GM19467 (cell line): ENCODE measurements at regions not wholly inside any gene's neighbourhood (a gene's known extent, or its start where the extent isn't known, plus 50 kb on each side); places are given as distances from the start of the nearest gene placed in this dataset.
"Not testable (repeated sequence)": the region's sequence is repeated elsewhere in the genome, so short reads cannot be mapped to it uniquely, and the experiment has no call there.

Source experiments
- ATAC-seq: cut with Tn5 transposase; IDR thresholded peaks from one replicate; pipeline ENCODE4 v1.9.1; 2021; ENCODE audit warnings: mild to moderate bottlenecking, moderate library complexity; ENCODE audit not compliant: unreplicated experiment

DNA sequence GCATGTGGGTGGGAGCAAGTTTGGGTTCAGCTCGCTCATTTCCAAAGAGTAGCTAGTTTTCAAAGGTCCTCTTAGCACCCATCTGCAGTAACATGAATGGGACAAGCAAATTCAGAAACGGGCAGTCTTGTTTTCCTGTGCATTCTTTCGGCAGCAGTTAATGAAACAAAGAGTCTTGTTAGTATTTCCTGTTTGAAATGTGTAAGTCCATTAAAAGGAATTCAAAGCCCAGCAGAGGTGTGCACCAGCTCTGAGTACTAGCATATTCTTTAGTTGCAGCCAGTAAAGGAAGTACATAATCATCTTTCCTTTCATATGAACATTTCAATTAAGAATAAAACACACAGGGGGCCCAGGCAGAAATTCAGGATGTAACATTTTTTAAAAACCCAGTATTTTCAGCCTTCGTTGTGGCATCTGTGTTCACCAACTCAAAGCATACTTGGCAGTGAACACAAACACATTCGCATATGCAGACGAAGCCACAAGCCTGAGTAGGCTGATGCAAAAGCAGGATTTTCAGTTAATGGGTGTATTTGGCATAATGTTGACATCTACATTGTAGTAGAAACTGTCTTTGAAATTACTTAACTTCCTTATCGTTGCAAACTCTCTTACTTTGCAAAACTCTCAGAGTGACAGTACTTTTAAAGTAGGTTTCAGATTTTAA, 570.0 kb upstream of the FLRT2 start:
- ATAC-seq: no peak

DNA sequence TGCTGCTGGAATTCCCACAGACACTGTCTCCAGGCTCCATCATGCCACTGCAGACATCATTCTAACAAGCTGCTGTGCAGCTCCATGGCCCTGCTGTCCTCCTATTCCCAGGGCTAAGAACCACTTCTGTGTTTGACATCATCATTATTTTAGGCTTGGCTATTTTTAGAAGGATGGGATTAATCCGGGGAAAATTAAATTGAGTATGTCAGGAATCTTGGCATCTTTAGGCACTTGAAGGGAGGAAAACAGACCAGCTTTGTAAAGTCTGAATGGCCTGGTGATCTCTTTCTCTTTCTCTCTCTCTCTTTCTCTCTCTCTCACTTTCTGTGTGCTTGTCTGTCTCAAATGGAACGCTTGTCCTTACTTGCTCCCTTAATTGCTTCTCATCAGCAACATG, 568.3 kb upstream of the FLRT2 start:
- no peak for ATAC-seq

DNA sequence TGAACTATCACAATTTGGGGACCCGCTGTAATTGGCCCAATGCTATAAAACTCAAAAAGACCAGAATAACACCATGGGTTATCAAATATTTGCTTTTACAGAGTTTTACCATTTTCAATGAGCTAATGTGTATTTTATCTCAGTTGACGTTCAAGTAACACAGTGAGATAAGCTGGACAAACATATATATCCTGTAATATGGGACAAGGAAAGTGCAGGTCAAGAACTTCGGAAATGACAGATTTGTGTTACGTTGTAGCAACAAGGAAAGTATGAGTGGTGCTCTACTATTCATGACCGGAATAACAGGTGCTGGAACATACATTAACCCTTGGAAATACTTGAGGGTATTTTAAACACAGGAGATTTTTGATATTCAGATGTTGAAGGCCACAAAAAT, 566.4 kb upstream of the FLRT2 start:
- ATAC-seq: no peak

DNA sequence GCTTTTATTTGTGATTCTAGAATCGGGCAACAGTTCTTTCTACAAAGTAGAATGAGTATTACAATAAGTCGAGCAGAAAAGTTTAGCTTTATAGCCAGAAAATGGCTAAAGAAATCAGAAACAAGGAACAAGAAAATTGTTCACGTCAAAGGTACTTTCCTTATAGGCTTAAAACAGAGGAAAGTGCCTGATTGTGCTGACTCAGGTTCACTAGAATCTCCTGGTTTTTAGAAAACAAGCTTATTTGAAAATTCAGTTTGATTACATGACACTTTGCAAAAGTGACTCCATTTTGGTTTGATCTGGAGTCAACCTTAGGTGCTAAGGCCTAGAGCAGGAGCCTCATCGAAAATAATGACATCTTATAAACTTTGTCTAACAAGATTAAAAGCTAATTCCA, 564.7 kb upstream of the FLRT2 start:
- ATAC-seq: no peak

DNA sequence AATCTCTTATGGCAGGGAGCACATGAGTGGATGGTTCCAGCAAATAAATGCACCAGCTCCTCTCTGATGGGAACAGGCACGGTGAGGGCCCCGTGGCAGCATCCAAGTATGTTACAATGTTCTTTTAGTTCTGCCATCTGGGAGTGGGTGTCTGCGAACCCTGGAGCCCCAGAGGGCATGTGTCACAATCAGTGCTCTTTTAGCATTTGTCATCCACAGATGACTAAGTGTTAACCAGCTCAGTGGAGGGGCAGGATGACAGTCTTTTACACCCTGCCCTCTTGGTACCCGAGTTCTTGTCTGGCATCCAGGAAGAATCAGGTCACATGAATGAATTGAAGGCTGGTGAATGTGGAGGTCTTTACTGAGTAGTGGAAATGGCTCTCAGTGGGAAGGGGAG, 560.4 kb upstream of the FLRT2 start:
- no peak for ATAC-seq

DNA sequence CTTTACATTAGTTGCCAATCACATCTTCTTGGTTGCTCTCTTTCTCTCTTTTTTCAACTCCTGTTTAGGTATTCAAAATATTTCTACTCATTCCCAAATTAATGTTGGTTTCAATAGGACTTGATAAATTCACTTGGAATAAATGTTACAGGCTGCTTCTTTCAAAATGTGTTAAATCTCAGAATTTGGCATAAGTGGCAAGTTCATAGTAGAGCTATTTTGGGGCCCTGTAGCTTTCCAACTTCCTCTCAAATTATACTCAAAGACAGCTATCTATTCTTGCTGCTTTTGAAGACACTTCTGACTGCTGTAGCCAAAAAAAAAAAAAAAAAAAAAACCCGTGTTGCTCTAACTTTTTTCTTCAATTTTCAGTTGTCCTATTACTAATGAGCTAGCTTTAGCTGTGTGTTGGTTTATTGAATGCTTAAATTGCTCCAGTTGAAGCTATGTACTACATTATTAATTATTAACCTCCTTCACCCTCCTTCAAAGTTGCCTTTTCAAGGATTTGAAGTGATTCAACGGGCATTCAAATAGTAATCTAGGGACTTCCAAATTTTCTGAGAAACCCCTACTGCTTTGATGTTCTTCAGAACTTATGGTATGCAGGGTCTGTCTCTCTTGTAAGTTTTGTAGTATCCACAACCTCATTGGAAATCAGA, 554.6 kb upstream of the FLRT2 start:
- ATAC-seq: no peak

DNA sequence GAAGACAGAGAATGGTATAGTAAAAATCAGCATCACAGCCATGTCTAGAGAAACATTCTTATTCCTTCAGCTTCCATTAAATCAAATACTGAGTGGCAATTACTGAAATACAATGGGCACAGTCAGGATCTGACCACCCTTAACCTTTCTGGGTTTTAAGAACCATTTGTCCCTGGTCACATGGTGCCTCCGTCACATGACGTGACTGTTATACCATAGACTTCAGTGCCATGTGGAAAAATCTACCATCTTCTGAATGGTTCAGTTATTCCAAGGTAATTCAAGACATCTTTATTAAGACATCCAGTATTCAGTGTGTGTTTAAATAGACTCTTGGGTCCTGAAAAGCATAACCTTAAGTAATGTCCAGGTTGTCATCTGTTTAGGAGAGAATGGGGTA, 553.1 kb upstream of the FLRT2 start:
- no peak for ATAC-seq

DNA sequence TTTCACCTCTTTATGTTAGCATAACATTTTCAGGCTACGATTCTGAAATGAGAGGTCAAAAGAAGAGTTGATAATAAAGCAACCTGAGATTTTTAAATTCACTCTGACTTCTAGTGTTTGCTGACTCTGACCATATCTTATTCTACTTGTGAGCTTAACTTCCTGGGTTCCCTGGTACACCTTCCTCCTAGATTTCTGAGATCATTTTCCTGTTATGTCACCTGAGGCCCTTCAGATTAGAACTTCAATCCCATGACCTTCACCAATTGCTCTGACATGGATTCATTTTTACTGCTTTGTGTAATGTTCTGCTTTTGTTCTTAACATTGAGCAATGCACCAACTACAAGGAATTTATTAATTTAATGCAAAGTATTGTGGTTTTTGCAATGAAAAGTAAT, 542.9 kb upstream of the FLRT2 start:
- no peak for ATAC-seq

DNA sequence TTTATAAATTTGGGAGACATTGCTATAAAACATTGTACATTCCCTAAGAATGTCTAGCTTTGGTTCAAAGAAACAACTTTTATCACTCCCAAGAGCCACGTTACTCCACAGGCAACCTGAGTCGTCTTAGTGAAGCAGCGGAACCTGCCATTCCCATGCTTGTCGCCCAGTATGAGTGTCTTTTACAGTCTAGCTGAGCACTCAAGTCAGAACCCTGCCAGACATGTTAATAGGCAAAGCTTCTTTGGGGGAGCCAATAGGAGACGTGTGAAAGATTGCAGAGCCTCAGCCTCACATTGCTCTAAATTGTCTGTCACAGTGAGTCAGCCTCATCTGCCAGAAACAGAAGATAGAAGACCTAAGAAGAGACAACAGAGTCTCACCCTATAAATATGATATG, 541.6 kb upstream of the FLRT2 start:
- ATAC-seq: no peak

DNA sequence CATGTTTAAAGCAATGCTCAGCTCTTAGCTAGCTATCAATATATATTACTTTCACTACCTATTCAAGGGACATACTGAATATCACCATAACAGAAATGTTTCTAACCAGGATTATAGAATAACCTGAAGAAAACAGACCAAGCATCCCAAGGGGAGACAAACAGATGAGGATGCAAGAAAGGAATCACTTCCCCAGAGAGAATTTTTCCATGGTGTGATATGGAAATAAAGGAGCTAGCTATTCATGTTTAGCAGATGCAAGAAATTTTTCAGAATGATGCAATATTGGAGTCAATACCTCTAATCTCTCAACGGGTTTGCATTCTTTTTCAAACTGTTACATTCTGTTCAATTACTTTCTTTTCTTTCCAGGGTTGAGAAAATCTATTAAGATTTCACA, 538.9 kb upstream of the FLRT2 start:
- ATAC-seq: no peak

DNA sequence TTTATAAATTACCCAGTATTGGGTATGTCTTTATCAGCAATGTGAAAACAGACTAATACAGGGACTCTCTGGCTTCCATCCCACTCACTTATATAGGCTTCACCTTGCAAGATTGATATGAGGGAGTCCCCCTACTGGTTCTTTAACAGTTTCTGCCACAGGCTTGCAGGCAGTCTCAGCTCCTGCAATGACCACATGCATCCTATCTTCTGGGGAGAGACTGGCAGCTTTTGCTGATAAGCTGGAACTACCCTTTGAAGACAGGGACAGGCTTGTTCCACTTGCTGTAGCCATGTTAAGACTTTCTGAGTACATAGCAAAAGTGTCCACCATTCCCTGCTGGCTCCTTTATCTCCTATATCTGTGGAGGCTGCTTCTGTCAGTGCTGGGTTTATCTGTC, 531.7 kb upstream of the FLRT2 start:
- ATAC-seq: no peak

DNA sequence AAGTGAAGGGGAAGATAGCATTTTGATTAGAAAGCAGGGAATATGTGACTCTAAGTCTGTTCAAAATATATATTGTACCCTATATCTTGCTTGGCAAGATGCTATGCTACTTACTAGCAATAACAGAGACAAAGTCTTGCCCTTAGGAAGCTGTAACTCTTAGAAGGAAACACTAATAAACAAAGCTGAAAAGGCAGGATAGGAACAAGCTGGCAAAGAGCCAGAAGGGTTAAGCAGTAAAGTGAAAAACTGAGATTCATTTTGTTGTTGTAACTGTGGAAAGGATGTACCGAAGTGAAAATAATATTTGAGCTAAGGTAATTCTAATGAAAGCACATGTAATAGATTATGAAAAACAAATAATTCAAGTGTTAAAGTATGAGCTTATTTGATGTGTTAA, 527.1 kb upstream of the FLRT2 start:
- ATAC-seq: no peak

DNA sequence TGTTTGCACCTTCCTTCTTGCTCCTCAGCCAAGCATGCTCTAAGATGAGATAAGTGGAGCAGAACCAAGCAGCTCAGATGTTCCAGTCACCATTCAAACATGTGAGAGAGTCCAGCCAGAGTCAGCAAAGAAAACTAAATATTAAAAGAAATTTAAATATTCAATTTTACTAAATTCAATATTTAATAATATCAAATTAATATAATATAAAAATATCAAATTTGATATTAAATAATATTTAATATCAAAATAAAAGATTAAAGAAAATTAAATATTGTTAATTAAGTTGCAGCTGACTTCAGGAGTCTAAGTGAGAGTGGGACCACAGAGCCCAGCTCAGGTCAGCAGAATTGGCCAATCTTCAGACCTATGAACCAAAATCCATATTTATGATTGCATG, 526.1 kb upstream of the FLRT2 start:
- no peak for ATAC-seq

DNA sequence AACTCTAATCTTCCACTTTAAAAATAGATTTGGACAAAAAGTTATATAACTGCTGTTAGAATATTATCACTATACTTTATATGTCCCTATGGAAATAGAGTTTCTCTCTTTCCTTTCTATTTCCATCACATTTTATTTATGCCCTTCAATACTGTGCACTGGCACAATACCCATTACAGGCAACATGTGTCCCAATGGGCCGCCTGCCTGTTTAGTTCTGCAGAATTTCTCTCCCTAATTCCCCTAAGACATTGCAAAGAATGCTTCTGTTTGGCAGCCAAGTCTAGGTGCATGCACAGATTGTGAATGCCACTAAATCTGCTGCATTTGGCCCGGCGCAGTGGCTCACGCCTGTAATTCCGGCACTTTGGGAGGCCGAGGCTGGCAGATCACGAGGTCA, 520.4 kb upstream of the FLRT2 start:
- no peak for ATAC-seq

DNA sequence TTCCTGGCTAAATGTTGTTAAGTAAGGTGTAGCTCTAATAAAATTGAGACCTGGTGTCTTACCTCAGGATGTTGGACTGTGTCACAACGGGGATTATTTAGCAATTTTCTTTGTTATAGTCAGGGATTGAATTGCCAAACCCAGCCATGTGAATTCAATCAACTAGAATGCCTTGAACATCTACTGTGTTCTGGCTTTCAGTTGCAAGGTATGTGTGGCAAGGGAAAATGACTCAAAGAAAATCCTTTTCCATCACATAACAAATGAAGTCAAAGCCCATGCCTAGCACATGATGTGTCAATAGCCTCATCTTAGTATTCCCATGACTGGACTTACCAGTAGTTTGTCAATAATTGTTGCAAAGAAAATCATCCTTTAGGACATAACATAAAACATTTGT, 519.8 kb upstream of the FLRT2 start:
- no peak for ATAC-seq

DNA sequence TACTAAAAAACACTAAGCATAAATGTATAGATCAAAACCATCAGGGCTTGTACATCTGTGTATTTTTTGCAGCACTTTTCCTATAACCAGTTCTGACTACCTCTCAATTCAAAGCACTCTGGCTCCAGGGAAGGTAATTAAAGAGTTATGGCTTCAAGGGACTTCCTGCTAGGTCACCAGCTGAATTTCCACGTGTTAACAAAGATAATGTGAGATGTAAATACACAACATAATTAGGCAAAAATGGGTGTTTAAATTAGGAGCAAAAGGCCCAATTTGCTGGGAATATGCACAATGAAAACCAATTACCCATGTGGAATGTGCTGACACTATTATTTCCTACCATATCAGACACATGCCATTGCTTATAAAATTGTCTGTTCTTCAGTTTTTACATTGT, 513.4 kb upstream of the FLRT2 start:
- no peak for ATAC-seq

DNA sequence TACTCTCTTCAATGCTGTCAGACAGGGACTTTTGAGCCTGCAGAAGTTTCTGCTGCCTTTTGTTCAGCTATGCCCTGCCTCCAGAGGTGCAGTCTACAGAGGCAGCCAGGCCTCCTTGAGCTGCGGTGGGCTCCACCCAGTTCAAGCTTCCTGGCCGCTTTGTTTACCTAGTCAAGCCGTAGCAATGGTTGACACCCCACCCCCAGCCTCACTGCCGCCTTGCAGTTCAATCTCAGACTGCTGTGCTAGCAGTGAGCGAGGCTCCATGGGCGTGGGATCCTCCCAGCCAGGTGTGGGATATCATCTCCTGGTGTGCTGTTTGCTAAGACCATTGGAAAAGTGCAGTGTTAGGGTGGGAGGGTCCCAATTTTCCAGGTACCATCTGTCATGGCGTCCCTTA, 506.1 kb upstream of the FLRT2 start:
- not testable (repeated sequence) for ATAC-seq

DNA sequence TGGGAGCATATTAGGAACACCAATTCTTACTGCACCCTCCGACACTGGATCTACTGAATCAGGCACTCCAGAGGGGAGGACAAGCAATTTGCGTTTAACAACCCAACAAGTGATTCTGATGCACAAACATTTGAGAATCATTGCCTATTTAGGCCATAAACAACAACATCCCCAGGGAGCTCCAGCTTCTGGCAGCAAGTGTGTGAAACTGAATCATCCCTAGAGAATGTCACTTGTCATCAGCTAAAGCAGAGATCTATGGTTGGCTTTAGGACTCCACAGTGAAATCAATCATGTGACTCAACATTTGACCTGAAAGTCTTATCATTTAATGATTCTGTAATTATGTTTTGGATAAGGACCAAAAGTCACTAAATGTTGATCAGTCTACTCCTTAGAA, 505.0 kb upstream of the FLRT2 start:
- no peak for ATAC-seq

DNA sequence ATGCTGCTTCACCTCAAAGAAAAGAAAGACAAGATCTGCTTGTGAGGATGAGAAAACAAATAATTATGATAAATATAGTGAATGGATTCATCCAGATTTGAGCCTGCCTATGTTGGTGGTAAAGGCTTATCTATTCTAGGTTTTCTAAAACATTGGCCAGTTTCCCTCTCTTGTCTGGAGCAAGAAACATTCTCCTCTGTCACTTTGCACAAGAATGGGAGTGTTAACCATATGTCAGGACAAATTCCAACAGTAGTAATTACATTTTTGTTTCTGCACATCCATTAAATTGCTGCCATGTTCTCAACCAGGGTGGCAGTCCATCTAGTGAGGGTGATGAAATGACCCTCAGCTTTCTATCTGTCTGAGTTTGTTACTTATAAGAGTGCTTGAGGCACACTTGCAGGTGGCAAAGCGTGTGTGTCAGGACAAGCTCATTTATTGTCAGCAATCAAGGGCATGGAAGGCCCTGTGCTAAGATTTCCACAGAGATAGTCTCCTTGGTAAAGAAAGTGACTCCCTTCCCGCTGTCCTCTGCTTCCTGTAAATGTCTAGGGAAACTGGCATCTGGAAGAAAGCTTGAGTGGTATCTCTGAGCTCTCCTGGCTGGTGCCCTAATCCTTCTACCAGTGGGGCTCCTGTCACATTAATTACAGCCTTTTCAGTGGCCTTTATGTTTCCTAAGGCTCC, 502.1 kb upstream of the FLRT2 start:
- ATAC-seq: no peak

DNA sequence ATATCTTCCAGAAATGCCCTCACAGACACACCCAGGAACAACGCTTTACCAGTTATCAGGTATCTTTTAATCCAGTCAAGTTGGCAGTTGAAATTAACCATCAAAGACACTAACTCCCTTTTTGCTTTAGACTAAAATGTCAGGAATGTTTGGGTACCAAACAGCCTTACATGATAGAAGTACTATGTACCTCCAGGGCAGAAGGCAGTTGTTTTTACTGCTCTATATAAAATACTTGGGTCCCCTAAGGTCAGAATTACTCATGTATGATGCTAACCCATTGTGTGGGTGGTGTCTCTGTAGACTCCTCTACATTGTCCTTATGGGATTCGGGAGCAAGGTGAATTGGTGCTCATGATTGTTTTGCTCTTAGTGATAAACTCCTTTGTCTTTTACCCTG, 492.5 kb upstream of the FLRT2 start:
- ATAC-seq: no peak

DNA sequence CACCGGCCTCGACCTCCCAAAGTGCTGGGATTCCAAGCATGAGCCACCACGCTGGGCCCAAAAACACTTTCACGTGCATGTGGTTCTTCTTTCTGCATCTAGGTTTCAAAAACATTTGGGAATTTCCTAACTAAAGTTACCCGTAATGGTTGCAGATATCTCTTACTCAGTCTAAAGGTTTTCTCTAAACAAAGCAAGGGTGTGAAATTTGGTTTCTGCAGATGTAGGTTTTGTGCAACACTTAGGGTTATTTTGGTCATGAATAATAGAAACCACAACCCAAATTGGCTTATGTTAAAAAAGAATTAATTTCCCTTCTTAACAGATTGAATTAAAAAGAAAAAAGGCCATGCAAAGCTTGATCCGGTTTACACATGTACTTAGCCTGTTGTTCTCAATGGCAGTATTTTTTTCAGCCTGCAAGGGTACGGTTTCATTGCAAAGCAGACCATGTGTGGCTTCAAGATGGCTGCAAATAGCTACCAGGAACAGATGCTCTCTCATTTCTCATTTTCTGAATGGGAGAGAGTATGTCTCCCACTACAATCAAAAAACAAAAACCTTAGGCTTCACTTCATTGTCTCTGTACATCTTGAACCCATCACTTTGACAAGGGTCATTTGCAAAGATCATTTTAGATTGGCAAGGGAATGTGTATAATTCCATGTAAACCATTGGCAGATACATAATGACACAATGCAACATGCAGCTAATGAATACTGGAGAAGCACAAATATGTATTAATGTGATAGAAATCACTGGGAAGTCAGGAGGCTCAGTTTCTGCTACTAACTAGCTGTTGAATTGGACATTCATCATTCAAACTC, 491.2 kb upstream of the FLRT2 start:
- no peak for ATAC-seq

DNA sequence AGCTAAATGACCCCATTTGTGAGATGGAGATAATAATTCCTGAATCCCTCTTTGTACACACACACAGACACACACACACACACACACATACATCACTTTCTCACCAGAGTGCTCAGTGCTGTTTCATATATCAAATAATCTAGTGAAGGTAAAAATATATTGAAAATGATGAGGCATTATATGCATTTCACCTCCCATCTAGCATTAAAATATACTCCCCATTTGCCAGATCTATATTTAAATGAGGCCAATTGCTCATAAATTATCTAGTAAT, 490.7 kb upstream of the FLRT2 start:
- ATAC-seq: no peak
